SHP77 treated with DMSO at 0.1 percent for 48 hours (cell line): ENCODE measurements at regions not wholly inside any gene's neighbourhood (a gene's known extent, or its start where the extent isn't known, plus 50 kb on each side); places are given as distances from the start of the nearest gene placed in this dataset.
"Not testable (repeated sequence)": the region's sequence is repeated elsewhere in the genome, so short reads cannot be mapped to it uniquely, and the experiment has no call there.

Source experiments
- DNase-seq: peaks from one replicate; lab custom pipeline; 2025; lab: John Stamatoyannopoulos, UW

- DNase-seq = not testable (repeated sequence)
Observed at GRCh38 chr20:53644108-53644507, 50.5 kb upstream of the ZNF217 start.
